ENCODE measurements at regions not wholly inside any gene's neighbourhood (a gene's known extent, or its start where the extent isn't known, plus 50 kb on each side); places are given as distances from the start of the nearest gene placed in this dataset.

- no peak for TF ChIP-seq JUND (IDR thresholded peaks at IDR 0.05; ENCODE audit: low read depth)
- no peak for DNase-seq (ENCODE audit: low read depth in 1 of 2, low spot score in 1 of 2)
- in situ Hi-C loops (cut with HindIII; ENCODE audit: low pct_unique_long_range_greater_than_20kb, low sequenced_read_pairs): no loop called here
Observed at GRCh38 chr2:120601566-120601965, 134.1 kb upstream of the GLI2 start.

GRCh38 chr2:120602251-120602650 lies 133.4 kb upstream of the GLI2 start:
- in situ Hi-C loops (cut with HindIII; ENCODE audit: low pct_unique_long_range_greater_than_20kb, low sequenced_read_pairs): no loop called here
- no peak for TF ChIP-seq JUND (IDR thresholded peaks at IDR 0.05; ENCODE audit: low read depth)

GRCh38 chr2:120604767-120605166 lies 130.9 kb upstream of the GLI2 start:
- no peak for TF ChIP-seq JUND (IDR thresholded peaks at IDR 0.05; ENCODE audit: low read depth)
- no peak for DNase-seq (ENCODE audit: low read depth in 1 of 2, low spot score in 1 of 2)
- in situ Hi-C loops (cut with HindIII; ENCODE audit: low pct_unique_long_range_greater_than_20kb, low sequenced_read_pairs): no loop called here

More at GRCh38 chr2:120602251-120602650, 133.4 kb upstream of the GLI2 start:
- DNase-seq (ENCODE audit: low read depth in 1 of 2, low spot score in 1 of 2): peak in 1 of 2 experiments; percentile 47

- no peak for TF ChIP-seq JUND (IDR thresholded peaks at IDR 0.05; ENCODE audit: low read depth)
- in situ Hi-C loops (cut with HindIII; ENCODE audit: low pct_unique_long_range_greater_than_20kb, low sequenced_read_pairs): no loop called here
- DNase-seq (ENCODE audit: low read depth in 1 of 2, low spot score in 1 of 2): no peak
Observed at GRCh38 chr2:120605231-120605935, 130.3 kb upstream of the GLI2 start.

- TF ChIP-seq JUND (IDR thresholded peaks at IDR 0.05; ENCODE audit: low read depth): no peak
- DNase-seq (ENCODE audit: low read depth in 1 of 2, low spot score in 1 of 2): no peak
- in situ Hi-C loops (cut with HindIII; ENCODE audit: low pct_unique_long_range_greater_than_20kb, low sequenced_read_pairs): no loop called here
Observed at GRCh38 chr2:120606280-120606679, 129.4 kb upstream of the GLI2 start.

GRCh38 chr2:120606931-120607330 lies 128.7 kb upstream of the GLI2 start:
- no peak for TF ChIP-seq JUND (IDR thresholded peaks at IDR 0.05; ENCODE audit: low read depth)
- DNase-seq (ENCODE audit: low read depth in 1 of 2, low spot score in 1 of 2): no peak
- in situ Hi-C loops (cut with HindIII; ENCODE audit: low pct_unique_long_range_greater_than_20kb, low sequenced_read_pairs): no loop called here

GRCh38 chr2:120607506-120607905 lies 128.2 kb upstream of the GLI2 start:
- in situ Hi-C loops (cut with HindIII; ENCODE audit: low pct_unique_long_range_greater_than_20kb, low sequenced_read_pairs): no loop called here
- DNase-seq (ENCODE audit: low read depth in 1 of 2, low spot score in 1 of 2): no peak

GRCh38 chr2:120607996-120608395 lies 127.7 kb upstream of the GLI2 start:
- TF ChIP-seq JUND (IDR thresholded peaks at IDR 0.05; ENCODE audit: low read depth): no peak
- no peak for DNase-seq (ENCODE audit: low read depth in 1 of 2, low spot score in 1 of 2)
- in situ Hi-C loops (cut with HindIII; ENCODE audit: low pct_unique_long_range_greater_than_20kb, low sequenced_read_pairs): no loop called here

More at GRCh38 chr2:120607506-120607905, 128.2 kb upstream of the GLI2 start:
- no peak for TF ChIP-seq JUND (IDR thresholded peaks at IDR 0.05; ENCODE audit: low read depth)

GRCh38 chr2:120609826-120610395 lies 125.8 kb upstream of the GLI2 start:
- DNase-seq (ENCODE audit: low read depth in 1 of 2, low spot score in 1 of 2): no peak
- TF ChIP-seq JUND (IDR thresholded peaks at IDR 0.05; ENCODE audit: low read depth): no peak
- in situ Hi-C loops (cut with HindIII; ENCODE audit: low pct_unique_long_range_greater_than_20kb, low sequenced_read_pairs): no loop called here

GRCh38 chr2:120611016-120611415 lies 124.7 kb upstream of the GLI2 start:
- in situ Hi-C loops (cut with HindIII; ENCODE audit: low pct_unique_long_range_greater_than_20kb, low sequenced_read_pairs): no loop called here
- TF ChIP-seq JUND (IDR thresholded peaks at IDR 0.05; ENCODE audit: low read depth): no peak
- DNase-seq (ENCODE audit: low read depth in 1 of 2, low spot score in 1 of 2): no peak

GRCh38 chr2:120611961-120612360 lies 123.7 kb upstream of the GLI2 start:
- no peak for TF ChIP-seq JUND (IDR thresholded peaks at IDR 0.05; ENCODE audit: low read depth)
- no peak for DNase-seq (ENCODE audit: low read depth in 1 of 2, low spot score in 1 of 2)
- in situ Hi-C loops (cut with HindIII; ENCODE audit: low pct_unique_long_range_greater_than_20kb, low sequenced_read_pairs): no loop called here

GRCh38 chr2:120612471-120612870 lies 123.2 kb upstream of the GLI2 start:
- in situ Hi-C loops (cut with HindIII; ENCODE audit: low pct_unique_long_range_greater_than_20kb, low sequenced_read_pairs): no loop called here
- TF ChIP-seq JUND (IDR thresholded peaks at IDR 0.05; ENCODE audit: low read depth): no peak
- no peak for DNase-seq (ENCODE audit: low read depth in 1 of 2, low spot score in 1 of 2)

GRCh38 chr2:120612931-120613330 lies 122.7 kb upstream of the GLI2 start:
- TF ChIP-seq JUND (IDR thresholded peaks at IDR 0.05; ENCODE audit: low read depth): no peak
- in situ Hi-C loops (cut with HindIII; ENCODE audit: low pct_unique_long_range_greater_than_20kb, low sequenced_read_pairs): no loop called here
- no peak for DNase-seq (ENCODE audit: low read depth in 1 of 2, low spot score in 1 of 2)
